ENCODE measurements at regions not wholly inside any gene's neighbourhood (a gene's known extent, or its start where the extent isn't known, plus 50 kb on each side); places are given as distances from the start of the nearest gene placed in this dataset.

- Histone ChIP-seq H3F3A (ENCODE audit: insufficient read depth, low read length) (no peaks in the 10 kb centered on the region), H3K9me3 (replicated peaks; ENCODE audit: insufficient read depth, low read length) (no peaks in the 10 kb centered on the region), H2AFZ (ENCODE audit: low read length) (no peak overlapping the region), H3K36me3 (replicated peaks; ENCODE audit: insufficient read depth, low read length) (no peaks in the 10 kb centered on the region), H3K9ac (ENCODE audit: low read length) (no peak overlapping the region), H3K79me2 (ENCODE audit: low read length) (no peaks in the 10 kb centered on the region), H3K4me1 (ENCODE audit: low read length) (no peaks in the 10 kb centered on the region), H3K4me2 (ENCODE audit: low read depth, low read length) (no peak overlapping the region), H3K4me3 (ENCODE audit: low read length) (no peak overlapping the region), H3K27me3 (replicated peaks; ENCODE audit: insufficient read depth, low read length) (no peaks in the 10 kb centered on the region), H4K20me1 (ENCODE audit: insufficient read depth, low read length) (no peaks in the 10 kb centered on the region), H3K9me2 (replicated peaks; ENCODE audit: insufficient read depth, low read length) (no peaks in the 10 kb centered on the region), H3K27ac (ENCODE audit: low read length) (no peak overlapping the region)
- TF ChIP-seq CTCF (IDR thresholded peaks at IDR 0.05; ENCODE audit: low read length) (no peak), EZH2 (optimal IDR thresholded peaks at IDR 0.05; ENCODE audit: low read depth, low read length) (no peak), EZH2phosphoT487 (IDR thresholded peaks at IDR 0.05; ENCODE audit: low read length) (no peak)
- no peak for DNase-seq
Observed at GRCh38 chr9:28064241-28064815, 491.0 kb upstream of the C9orf72 start.

GRCh38 chr9:28073270-28073669 is 500.0 kb upstream of the C9orf72 start:
- TF ChIP-seq EZH2phosphoT487 (IDR thresholded peaks at IDR 0.05; ENCODE audit: low read length) (no peak), EZH2 (optimal IDR thresholded peaks at IDR 0.05; ENCODE audit: low read depth, low read length) (no peak), CTCF (IDR thresholded peaks at IDR 0.05; ENCODE audit: low read length) (peak; percentile 65)
- Histone ChIP-seq H3K36me3 (replicated peaks; ENCODE audit: insufficient read depth, low read length) (no peaks in the 10 kb centered on the region), H3K9me3 (replicated peaks; ENCODE audit: insufficient read depth, low read length) (no peaks in the 10 kb centered on the region), H2AFZ (ENCODE audit: low read length) (peak overlapping the region; percentile 6; the same call in 1 of the 2 replicates), H3K4me1 (ENCODE audit: low read length) (no peaks in the 10 kb centered on the region), H3K9ac (ENCODE audit: low read length) (no peak overlapping the region), H3K79me2 (ENCODE audit: low read length) (no peaks in the 10 kb centered on the region), H3K9me2 (replicated peaks; ENCODE audit: insufficient read depth, low read length) (no peaks in the 10 kb centered on the region), H3K4me3 (ENCODE audit: low read length) (no peak overlapping the region), H4K20me1 (ENCODE audit: insufficient read depth, low read length) (no peaks in the 10 kb centered on the region), H3K27ac (ENCODE audit: low read length) (no peak overlapping the region), H3K27me3 (replicated peaks; ENCODE audit: insufficient read depth, low read length) (no peaks in the 10 kb centered on the region), H3F3A (ENCODE audit: insufficient read depth, low read length) (no peaks in the 10 kb centered on the region), H3K4me2 (ENCODE audit: low read depth, low read length) (no peak overlapping the region)
- peak; percentile 79 for DNase-seq

GRCh38 chr9:28079677-28080076 is 506.4 kb upstream of the C9orf72 start:
- TF ChIP-seq CTCF (IDR thresholded peaks at IDR 0.05; ENCODE audit: low read length), result no peak
- TF ChIP-seq EZH2 (optimal IDR thresholded peaks at IDR 0.05; ENCODE audit: low read depth, low read length), result no peak
- no peak for TF ChIP-seq EZH2phosphoT487 (IDR thresholded peaks at IDR 0.05; ENCODE audit: low read length)
- H4K20me1 ChIP-seq (ENCODE audit: insufficient read depth, low read length), result no peaks in the 10 kb centered on the region
- H3K9ac ChIP-seq (ENCODE audit: low read length), result no peak overlapping the region
- no peak overlapping the region for H3K4me3 ChIP-seq (ENCODE audit: low read length)
- H2AFZ ChIP-seq (ENCODE audit: low read length), result no peak overlapping the region
- no peaks in the 10 kb centered on the region for H3K27me3 ChIP-seq (replicated peaks; ENCODE audit: insufficient read depth, low read length)
- no peaks in the 10 kb centered on the region for H3F3A ChIP-seq (ENCODE audit: insufficient read depth, low read length)
- no peak overlapping the region for H3K27ac ChIP-seq (ENCODE audit: low read length)
- H3K79me2 ChIP-seq (ENCODE audit: low read length), result no peaks in the 10 kb centered on the region
- DNase-seq, result no peak
- H3K9me2 ChIP-seq (replicated peaks; ENCODE audit: insufficient read depth, low read length), result no peaks in the 10 kb centered on the region
- no peaks in the 10 kb centered on the region for H3K9me3 ChIP-seq (replicated peaks; ENCODE audit: insufficient read depth, low read length)
- H3K4me2 ChIP-seq (ENCODE audit: low read depth, low read length), result no peak overlapping the region
- H3K36me3 ChIP-seq (replicated peaks; ENCODE audit: insufficient read depth, low read length), result no peaks in the 10 kb centered on the region
- H3K4me1 ChIP-seq (ENCODE audit: low read length), result no peaks in the 10 kb centered on the region
